T-helper 22 cell (primary cell): ENCODE measurements at regions not wholly inside any gene's neighbourhood (a gene's known extent, or its start where the extent isn't known, plus 50 kb on each side); places are given as distances from the start of the nearest gene placed in this dataset.
A peak's percentile ranks its signal among the peaks of the same experiment; 100 is the strongest.
"Not testable (repeated sequence)": the region's sequence is repeated elsewhere in the genome, so short reads cannot be mapped to it uniquely, and the experiment has no call there.

Experiments
- DNase-seq: peaks from one replicate; pipeline ENCODE4 v3.0.0-alpha.2; 2020; ENCODE audit warnings: low read depth

DNA sequence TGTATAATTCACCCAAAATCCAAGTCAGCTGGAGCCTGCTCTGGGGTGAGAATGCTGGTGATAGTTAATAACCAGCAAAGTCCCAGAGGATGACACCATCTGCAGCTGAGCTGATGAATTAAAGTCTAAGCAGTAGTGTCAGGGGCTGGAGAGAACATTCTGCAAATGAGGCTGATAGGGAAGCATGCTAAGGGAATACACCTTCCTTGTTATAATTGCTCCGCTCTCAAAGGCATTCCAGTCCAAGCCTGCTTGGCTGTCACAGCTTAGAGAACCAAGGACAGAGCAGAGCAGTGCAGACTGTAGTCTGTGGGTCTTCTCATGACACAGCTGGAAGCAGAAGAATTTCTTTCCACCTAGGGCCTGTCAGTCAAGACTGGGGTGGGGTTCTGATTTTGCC is 283.1 kb downstream of the SIPA1L2 start:
- no peak for DNase-seq

- no peak for DNase-seq
These were observed 285.0 kb downstream of the SIPA1L2 start for GRCh38 chr1:232344791-232345399.

DNA sequence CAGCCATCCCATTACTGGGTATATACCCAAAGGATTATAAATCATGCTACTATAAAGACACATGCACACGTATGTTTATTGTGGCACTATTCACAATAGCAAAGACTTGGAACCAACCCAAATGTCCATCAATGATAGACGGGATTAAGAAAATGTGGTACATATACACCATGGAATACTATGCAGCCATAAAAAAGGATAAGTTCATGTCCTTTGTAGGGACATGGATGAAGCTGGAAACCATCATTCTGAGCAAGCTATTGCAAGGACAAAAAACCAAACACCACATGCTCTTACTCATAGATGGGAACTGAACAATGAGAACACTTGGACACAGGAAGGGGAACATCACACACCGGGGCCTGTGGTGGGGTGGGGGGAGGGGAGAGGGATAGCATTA is 285.7 kb downstream of the SIPA1L2 start:
- not testable (repeated sequence) for DNase-seq

DNA sequence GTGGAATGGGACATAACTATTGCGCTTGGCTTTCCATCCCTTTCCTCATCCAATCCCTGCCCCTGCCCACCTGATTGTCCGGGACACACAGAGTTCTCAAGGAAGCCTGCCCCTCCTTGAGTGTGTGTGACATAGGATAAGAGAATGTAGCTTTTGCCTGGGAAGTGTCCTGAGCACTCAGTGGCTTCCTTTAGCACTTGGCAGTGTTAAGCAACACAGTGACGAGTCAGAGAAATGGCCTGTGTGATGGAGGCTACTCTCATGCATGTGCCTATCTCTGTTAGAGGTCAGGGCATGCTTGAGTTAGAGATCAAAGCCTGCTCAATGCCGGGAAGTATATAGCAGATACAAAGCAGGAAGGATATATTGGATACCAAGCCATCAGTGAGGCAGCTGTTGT is 289.5 kb downstream of the SIPA1L2 start:
- DNase-seq: no peak

DNA sequence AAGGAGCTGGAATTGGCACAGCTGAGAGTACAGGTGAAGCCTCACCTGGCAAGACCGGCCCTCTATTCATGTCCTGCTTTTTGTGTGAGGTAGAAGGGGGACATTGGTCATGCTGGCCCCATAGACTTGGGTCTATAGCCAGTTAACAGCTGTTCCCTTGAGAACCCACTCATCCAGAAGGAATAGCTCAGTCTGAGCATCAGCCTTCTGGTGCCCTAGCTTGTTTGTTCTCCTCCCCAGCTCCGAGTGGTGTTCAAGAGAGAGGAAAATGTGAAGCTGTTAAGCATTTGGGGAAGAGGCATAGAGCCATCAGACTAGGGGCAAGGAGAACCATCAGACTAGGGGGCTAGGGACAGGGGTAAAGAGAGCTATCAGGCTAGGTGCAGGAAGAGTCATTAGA is 290.9 kb downstream of the SIPA1L2 start:
- no peak for DNase-seq

DNA sequence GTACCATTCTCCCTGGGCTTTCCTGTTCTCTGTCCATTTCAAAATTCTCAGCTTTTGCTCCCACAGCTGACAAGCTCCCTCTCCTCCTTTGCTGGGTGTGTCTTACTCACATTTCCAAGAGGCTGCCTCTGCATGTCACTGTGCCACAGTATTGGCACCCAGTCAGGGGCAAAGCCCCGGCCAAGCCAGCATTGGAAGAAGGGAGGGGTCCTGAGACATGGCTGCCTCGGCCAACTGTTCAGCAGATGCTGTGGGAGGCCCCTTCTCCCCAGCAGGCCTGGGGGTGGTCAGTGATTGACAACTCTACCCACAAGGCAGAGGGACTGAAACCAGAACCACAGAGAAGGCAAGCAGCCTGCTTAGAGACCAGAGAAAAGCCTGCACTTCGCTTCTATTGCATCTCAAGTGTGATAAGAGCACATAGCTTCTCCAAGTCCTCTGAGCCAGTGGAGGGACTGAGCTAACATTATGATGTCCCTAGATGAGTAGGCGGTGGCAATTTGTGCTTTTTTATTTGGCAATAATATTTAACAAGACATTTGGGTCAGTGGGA is 294.1 kb downstream of the SIPA1L2 start:
- no peak for DNase-seq

- peak; percentile 13 for DNase-seq
These were observed 294.7 kb downstream of the SIPA1L2 start for GRCh38 chr1:232335261-232335660.

DNA sequence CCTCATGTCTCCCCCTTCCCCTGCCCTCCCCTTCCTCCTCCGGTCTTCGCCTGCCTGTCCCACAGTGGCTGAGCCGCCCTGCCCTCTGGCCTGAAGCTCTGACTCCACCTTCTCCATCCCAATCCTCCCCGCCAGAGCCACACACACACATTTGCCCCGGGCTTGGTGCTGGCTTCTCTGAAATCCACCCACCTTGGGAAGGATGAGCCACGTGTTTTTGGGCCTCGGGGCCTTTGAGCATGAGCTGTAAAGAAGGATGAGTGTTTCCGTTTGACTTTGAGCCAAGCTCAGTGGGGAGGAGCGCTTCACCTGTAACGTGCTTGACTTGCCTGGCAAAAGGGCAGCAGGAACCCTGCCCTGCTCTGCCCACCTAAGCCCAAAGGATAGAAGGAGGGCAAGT is 295.1 kb downstream of the SIPA1L2 start:
- no peak for DNase-seq

GRCh38 chr1:232334246-232334645 is 295.7 kb downstream of the SIPA1L2 start:
- DNase-seq: no peak

DNA sequence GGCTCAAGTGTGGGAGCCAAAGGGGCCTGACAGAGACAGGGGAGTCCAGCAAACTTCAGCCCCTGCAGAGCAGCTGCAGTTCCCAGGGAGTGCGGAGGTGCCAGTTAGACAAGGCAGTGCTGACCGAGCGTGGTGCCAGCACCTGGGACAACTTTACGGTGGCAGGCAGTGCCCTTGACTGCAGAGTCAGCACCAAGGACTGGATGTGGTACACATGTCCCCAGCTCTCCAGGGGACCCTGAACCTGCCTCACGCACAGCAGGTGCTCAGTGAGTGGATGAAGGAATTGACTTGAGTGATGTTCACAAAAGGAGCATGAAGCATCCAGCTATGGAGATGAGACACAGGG is 296.5 kb downstream of the SIPA1L2 start:
- DNase-seq: no peak

DNA sequence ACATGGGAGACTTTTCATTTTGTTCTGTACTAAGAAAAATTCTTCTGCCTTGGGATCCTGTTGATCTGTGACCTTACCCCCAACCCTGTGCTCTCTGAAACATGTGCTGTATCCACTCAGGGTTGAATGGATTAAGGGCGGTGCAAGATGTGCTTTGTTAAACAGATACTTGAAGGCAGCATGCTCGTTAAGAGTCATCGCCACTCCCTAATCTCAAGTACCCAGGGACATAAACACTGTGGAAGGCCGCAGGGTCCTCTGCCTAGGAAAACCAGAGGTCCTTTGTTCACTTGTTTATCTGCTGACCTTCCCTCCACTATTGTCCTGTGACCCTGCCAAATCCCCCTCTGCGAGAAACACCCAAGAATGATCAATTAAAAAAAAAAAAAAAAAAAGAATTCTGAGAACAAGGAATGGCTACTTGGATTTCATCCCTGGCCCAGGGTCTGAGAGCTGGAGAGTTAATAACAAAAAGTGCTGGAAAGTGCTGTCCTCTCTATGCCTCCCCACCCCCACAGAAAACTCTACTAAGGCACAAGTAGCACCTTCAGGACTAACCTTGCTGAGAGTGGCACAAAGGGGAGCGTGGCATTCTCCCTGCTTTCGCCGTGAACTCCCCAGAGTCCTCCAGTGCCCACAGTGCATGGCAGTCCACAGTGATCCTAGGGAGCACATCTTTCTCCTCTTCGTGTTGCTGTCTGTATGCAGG is 297.1 kb downstream of the SIPA1L2 start:
- DNase-seq: not testable (repeated sequence)

- no peak for DNase-seq
These were observed 300.7 kb downstream of the SIPA1L2 start for GRCh38 chr1:232329103-232329813.

DNA sequence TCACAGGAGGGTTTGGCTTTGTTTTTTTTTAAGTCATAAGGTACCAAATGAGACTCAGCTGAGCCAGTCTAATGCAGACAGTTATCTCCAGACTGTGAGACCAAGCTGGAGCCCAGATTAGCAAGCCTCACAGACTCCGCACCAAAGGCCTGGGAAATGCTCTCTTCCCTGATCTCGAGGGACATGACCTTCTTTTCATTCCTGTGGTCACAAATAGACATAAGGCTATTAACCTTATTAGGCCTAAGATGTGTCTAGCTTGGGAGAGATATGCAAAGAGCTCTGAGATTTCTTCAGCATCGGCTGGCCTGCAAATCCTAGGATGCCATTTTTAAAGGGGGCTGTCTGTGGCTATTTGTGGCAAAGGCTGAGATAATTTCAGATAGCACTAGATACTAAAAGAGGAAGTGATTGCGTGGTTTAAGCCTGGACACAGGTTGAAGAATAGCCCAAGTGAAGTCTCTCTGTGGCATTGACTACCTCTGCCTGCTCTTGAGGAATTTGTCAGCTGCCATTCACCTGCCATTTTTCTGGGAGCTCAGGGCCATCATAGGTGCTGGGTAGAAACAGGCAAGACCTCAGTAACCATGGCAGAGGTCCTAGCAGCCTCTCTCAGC is 301.3 kb downstream of the SIPA1L2 start:
- DNase-seq: no peak

DNA sequence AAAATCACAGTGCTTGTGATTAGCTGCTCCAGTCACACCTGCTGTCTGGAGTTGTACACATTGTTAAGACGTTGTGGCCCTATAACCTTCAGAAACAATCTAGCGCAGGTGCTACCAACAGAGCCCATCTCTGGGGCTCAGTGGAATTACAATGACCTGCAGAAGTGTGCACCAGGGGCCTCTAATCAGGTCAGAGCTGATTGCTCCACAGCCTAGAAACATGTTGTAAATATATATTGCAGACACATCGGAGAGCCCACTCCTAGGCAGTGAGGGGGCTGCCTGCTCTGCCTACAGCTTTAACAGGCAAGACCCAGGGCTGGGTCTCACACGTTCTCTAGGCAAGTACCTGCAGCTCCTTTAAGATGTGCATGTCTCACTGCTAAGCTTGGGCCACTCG is 302.0 kb downstream of the SIPA1L2 start:
- DNase-seq: no peak

DNA sequence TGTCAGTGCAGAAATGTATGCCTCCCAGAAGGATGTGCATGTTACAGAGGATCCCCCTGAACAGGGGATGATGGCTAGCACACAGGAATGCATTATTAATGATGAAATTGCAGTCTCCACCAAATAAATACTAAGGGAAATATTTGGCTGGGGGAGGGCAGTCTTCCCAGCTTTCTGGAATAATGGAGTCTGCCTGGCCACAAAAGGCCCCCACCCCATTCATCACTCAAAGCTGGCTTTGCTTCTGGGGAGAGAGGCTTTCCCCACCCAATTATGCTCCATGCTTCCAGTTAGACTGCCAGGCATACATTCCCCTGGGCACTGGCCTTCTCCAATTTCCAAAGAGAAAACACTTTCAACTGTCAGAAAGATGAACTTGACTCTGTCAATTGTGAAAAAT is 302.7 kb downstream of the SIPA1L2 start:
- no peak for DNase-seq

GRCh38 chr1:232322162-232322734 is 307.7 kb downstream of the SIPA1L2 start:
- no peak for DNase-seq

GRCh38 chr1:232319518-232320210 is 310.3 kb downstream of the SIPA1L2 start:
- DNase-seq: no peak

DNA sequence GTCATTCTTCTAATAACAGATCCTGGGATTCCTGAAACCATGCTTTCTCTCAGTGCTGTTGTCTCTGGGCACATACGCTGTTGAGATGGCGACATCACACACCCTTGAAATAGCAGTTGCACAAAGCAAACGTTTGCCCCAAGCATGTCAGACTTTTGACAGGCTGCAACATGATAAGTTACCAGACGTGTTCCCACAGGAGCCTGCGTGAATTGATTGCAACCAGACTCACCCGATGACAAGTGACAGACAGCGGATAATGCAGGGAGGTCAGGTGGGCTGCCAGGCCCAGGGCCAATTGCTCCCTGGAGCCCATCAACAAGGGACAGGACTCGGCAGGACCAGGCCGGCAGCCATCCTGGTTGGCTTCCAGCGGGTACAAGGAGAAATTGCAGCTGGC is 310.9 kb downstream of the SIPA1L2 start:
- no peak for DNase-seq

- no peak for DNase-seq
These were observed 311.8 kb downstream of the SIPA1L2 start for GRCh38 chr1:232318143-232318542.

DNA sequence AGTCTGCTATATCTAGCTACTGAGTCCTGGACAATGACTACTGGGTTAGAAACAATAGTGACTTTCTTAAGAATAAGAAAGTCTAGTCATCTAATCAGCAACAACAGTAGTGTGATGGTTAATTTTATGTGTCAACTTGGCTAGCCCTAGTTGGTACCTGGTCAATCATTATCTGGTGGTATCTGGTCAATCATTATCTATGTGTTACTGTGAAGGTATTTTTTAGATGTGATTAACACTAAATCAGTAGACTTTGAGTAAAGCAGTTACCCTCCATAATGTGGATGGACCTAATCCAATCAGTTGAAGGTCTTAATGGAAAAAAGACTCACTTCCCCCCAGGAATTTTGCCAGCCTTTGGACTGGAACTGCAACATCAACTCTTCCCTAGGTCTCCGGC is 312.6 kb downstream of the SIPA1L2 start:
- no peak for DNase-seq

DNA sequence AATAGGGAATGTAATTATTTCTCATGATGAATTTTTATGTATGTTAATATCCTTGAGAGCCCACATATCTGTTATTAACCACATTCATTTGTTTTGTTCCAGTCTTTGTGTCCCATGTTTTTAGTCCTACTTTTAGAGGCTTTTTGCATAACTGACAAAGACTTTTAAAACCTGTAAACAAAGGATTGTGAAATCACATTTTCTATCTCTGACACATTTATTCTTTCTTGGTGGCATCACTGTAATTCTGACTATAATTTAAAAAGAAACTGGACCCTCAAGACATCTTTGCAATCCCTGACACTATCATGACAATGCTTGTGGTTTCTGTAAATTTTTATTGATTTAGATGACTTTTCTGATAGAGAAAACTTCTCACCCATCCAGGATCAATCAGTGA is 313.1 kb downstream of the SIPA1L2 start:
- DNase-seq: no peak

DNA sequence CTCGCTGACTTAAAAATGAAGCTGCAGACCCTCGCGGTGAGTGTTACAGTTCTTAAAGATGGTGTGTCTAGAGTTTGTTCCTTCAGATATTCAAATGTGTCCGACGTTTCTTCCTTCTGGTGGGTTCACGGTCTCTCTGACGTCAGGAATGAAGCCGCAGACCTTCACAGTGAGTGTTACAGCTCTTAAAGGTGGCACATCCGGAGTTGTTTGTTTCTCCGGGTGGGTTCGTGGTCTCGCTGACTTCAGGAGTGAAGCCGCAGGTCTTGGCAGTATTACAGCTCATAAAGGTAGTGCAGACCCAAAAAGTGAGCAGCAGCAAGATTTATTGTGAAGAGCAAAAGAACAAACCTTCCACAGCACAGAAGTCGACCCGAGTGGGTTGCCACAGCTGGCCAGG is 316.1 kb downstream of the SIPA1L2 start:
- not testable (repeated sequence) for DNase-seq
